ENCODE measurements at regions not wholly inside any gene's neighbourhood (a gene's known extent, or its start where the extent isn't known, plus 50 kb on each side); places are given as distances from the start of the nearest gene placed in this dataset.

GRCh38 chr5:173434270-173434669, 106.1 kb upstream of the STC2 start:
- Histone ChIP-seq H4K8ac (ENCODE audit: low read depth, low read length) (no peak overlapping the region), H3K18ac (ENCODE audit: low read length) (no peak overlapping the region), H2BK12ac (ENCODE audit: low read length) (no peak overlapping the region), H2BK5ac (ENCODE audit: low read depth, low read length, poor library complexity) (no peak overlapping the region), H3K4ac (ENCODE audit: low read depth, low read length) (no peak overlapping the region), H3K14ac (ENCODE audit: low read length) (no peak overlapping the region), H3K4me3 (ENCODE audit: low read depth, low read length) (no peak overlapping the region), H2AK5ac (ENCODE audit: low read length) (no peak overlapping the region), H3K23ac (ENCODE audit: low read length) (no peak overlapping the region), H3K36me3 (ENCODE audit: control insufficient read depth in 1 of 2, insufficient read depth in 2 of 2, low read length in 2 of 2) (no peaks in the 10 kb centered on the region), H2BK120ac (ENCODE audit: insufficient read depth, low read length, poor library complexity) (no peak overlapping the region), H3K79me1 (ENCODE audit: low read length) (no peaks in the 10 kb centered on the region), H3K79me2 (ENCODE audit: control insufficient read depth, insufficient read depth, low read length, poor library complexity) (no peaks in the 10 kb centered on the region), H3K4me2 (ENCODE audit: low read length) (no peak overlapping the region), H3K9ac (ENCODE audit: low read length) (no peak overlapping the region), H3K4me1 (ENCODE audit: control insufficient read depth in 1 of 2, insufficient read depth in 2 of 2, low read length in 2 of 2) (no peaks in the 10 kb centered on the region), H2AFZ (ENCODE audit: insufficient read depth, low read length, poor library complexity) (no peak overlapping the region), H3K27me3 (ENCODE audit: insufficient read depth, low read length) (no peaks in the 10 kb centered on the region), H4K12ac (ENCODE audit: low read depth, low read length) (no peak overlapping the region), H4K91ac (ENCODE audit: low read depth, low read length) (no peak overlapping the region), H3K9me3 (ENCODE audit: insufficient read depth, low read depth, low read length) (peaks cover 1% of the 10 kb centered on the region), H3K27ac (ENCODE audit: low read depth, low read length) (no peak overlapping the region)
- DNase-seq = no peak
- WGBS (ENCODE audit: extremely low coverage, insufficient coverage, insufficient read length) = no CpG with 5 or more reads among the region's 5 CpGs

- Histone ChIP-seq H3K9ac (ENCODE audit: low read length) (no peak overlapping the region), H3K4me3 (ENCODE audit: low read depth, low read length) (no peak overlapping the region)
- no CpG with 5 or more reads among the region's 2 CpGs for WGBS (ENCODE audit: extremely low coverage, insufficient coverage, insufficient read length)
These were observed 102.2 kb upstream of the STC2 start for GRCh38 chr5:173430394-173430793.

GRCh38 chr5:173429489-173430150, 101.4 kb upstream of the STC2 start:
- H2AK5ac ChIP-seq (ENCODE audit: low read length) = no peak overlapping the region
- no CpG with 5 or more reads among the region's 3 CpGs for WGBS (ENCODE audit: extremely low coverage, insufficient coverage, insufficient read length)

More at GRCh38 chr5:173430394-173430793, 102.2 kb upstream of the STC2 start:
- no peaks in the 10 kb centered on the region for H3K27me3 ChIP-seq (ENCODE audit: insufficient read depth, low read length)
- H3K18ac ChIP-seq (ENCODE audit: low read length) = no peak overlapping the region
- no peaks in the 10 kb centered on the region for H3K79me1 ChIP-seq (ENCODE audit: low read length)
- no peak overlapping the region for H2BK120ac ChIP-seq (ENCODE audit: insufficient read depth, low read length, poor library complexity)
- H2AFZ ChIP-seq (ENCODE audit: insufficient read depth, low read length, poor library complexity) = no peak overlapping the region
- no peak overlapping the region for H3K4me2 ChIP-seq (ENCODE audit: low read length)
- no peaks in the 10 kb centered on the region for H3K4me1 ChIP-seq (ENCODE audit: control insufficient read depth in 1 of 2, insufficient read depth in 2 of 2, low read length in 2 of 2)
- H2BK5ac ChIP-seq (ENCODE audit: low read depth, low read length, poor library complexity) = no peak overlapping the region
- H3K27ac ChIP-seq (ENCODE audit: low read depth, low read length) = no peak overlapping the region
- H3K79me2 ChIP-seq (ENCODE audit: control insufficient read depth, insufficient read depth, low read length, poor library complexity) = no peaks in the 10 kb centered on the region
- no peak overlapping the region for H3K14ac ChIP-seq (ENCODE audit: low read length)
- H4K91ac ChIP-seq (ENCODE audit: low read depth, low read length) = no peak overlapping the region
- no peak overlapping the region for H3K23ac ChIP-seq (ENCODE audit: low read length)
- peaks cover 1% of the 10 kb centered on the region for H3K9me3 ChIP-seq (ENCODE audit: insufficient read depth, low read depth, low read length)
- H3K36me3 ChIP-seq (ENCODE audit: control insufficient read depth in 1 of 2, insufficient read depth in 2 of 2, low read length in 2 of 2) = no peaks in the 10 kb centered on the region
- no peak overlapping the region for H4K12ac ChIP-seq (ENCODE audit: low read depth, low read length)
- no peak overlapping the region for H4K8ac ChIP-seq (ENCODE audit: low read depth, low read length)
- H2BK12ac ChIP-seq (ENCODE audit: low read length) = no peak overlapping the region
- no peak for DNase-seq
- H2AK5ac ChIP-seq (ENCODE audit: low read length) = no peak overlapping the region
- H3K4ac ChIP-seq (ENCODE audit: low read depth, low read length) = no peak overlapping the region

GRCh38 chr5:173423452-173424117, 95.4 kb upstream of the STC2 start:
- no peak overlapping the region for H3K18ac ChIP-seq (ENCODE audit: low read length)
- no peaks in the 10 kb centered on the region for H3K27me3 ChIP-seq (ENCODE audit: insufficient read depth, low read length)
- H3K4me2 ChIP-seq (ENCODE audit: low read length) = no peak overlapping the region
- no peak overlapping the region for H3K4ac ChIP-seq (ENCODE audit: low read depth, low read length)
- H3K9me3 ChIP-seq (ENCODE audit: insufficient read depth, low read depth, low read length) = peaks cover 12% of the 10 kb centered on the region
- DNase-seq = no peak
- H3K14ac ChIP-seq (ENCODE audit: low read length) = no peak overlapping the region
- H3K9ac ChIP-seq (ENCODE audit: low read length) = no peak overlapping the region
- H2AK5ac ChIP-seq (ENCODE audit: low read length) = no peak overlapping the region
- no peak overlapping the region for H3K4me3 ChIP-seq (ENCODE audit: low read depth, low read length)
- no peak overlapping the region for H3K23ac ChIP-seq (ENCODE audit: low read length)
- H3K36me3 ChIP-seq (ENCODE audit: control insufficient read depth in 1 of 2, insufficient read depth in 2 of 2, low read length in 2 of 2) = no peaks in the 10 kb centered on the region
- no peaks in the 10 kb centered on the region for H3K4me1 ChIP-seq (ENCODE audit: control insufficient read depth in 1 of 2, insufficient read depth in 2 of 2, low read length in 2 of 2)
- no peak overlapping the region for H2BK120ac ChIP-seq (ENCODE audit: insufficient read depth, low read length, poor library complexity)
- H2BK5ac ChIP-seq (ENCODE audit: low read depth, low read length, poor library complexity) = no peak overlapping the region
- no peak overlapping the region for H2AFZ ChIP-seq (ENCODE audit: insufficient read depth, low read length, poor library complexity)
- H2BK12ac ChIP-seq (ENCODE audit: low read length) = no peak overlapping the region
- H4K8ac ChIP-seq (ENCODE audit: low read depth, low read length) = no peak overlapping the region
- no peak overlapping the region for H4K91ac ChIP-seq (ENCODE audit: low read depth, low read length)
- H3K79me1 ChIP-seq (ENCODE audit: low read length) = no peaks in the 10 kb centered on the region
- no peak overlapping the region for H3K27ac ChIP-seq (ENCODE audit: low read depth, low read length)
- WGBS (ENCODE audit: extremely low coverage, insufficient coverage, insufficient read length) = no CpG with 5 or more reads among the region's 7 CpGs
- H3K79me2 ChIP-seq (ENCODE audit: control insufficient read depth, insufficient read depth, low read length, poor library complexity) = no peaks in the 10 kb centered on the region
- H4K12ac ChIP-seq (ENCODE audit: low read depth, low read length) = no peak overlapping the region

More at GRCh38 chr5:173429489-173430150, 101.4 kb upstream of the STC2 start:
- H3K79me2 ChIP-seq (ENCODE audit: control insufficient read depth, insufficient read depth, low read length, poor library complexity) = no peaks in the 10 kb centered on the region
- H3K23ac ChIP-seq (ENCODE audit: low read length) = no peak overlapping the region
- no peak overlapping the region for H2BK5ac ChIP-seq (ENCODE audit: low read depth, low read length, poor library complexity)
- no peak overlapping the region for H3K14ac ChIP-seq (ENCODE audit: low read length)
- H3K18ac ChIP-seq (ENCODE audit: low read length) = no peak overlapping the region
- H2AFZ ChIP-seq (ENCODE audit: insufficient read depth, low read length, poor library complexity) = no peak overlapping the region
- H3K4me2 ChIP-seq (ENCODE audit: low read length) = no peak overlapping the region
- H3K9me3 ChIP-seq (ENCODE audit: insufficient read depth, low read depth, low read length) = no peaks in the 10 kb centered on the region
- no peaks in the 10 kb centered on the region for H3K4me1 ChIP-seq (ENCODE audit: control insufficient read depth in 1 of 2, insufficient read depth in 2 of 2, low read length in 2 of 2)
- no peak overlapping the region for H4K8ac ChIP-seq (ENCODE audit: low read depth, low read length)
- no peak overlapping the region for H4K12ac ChIP-seq (ENCODE audit: low read depth, low read length)
- no peak overlapping the region for H2BK120ac ChIP-seq (ENCODE audit: insufficient read depth, low read length, poor library complexity)
- no peaks in the 10 kb centered on the region for H3K36me3 ChIP-seq (ENCODE audit: control insufficient read depth in 1 of 2, insufficient read depth in 2 of 2, low read length in 2 of 2)
- H3K4me3 ChIP-seq (ENCODE audit: low read depth, low read length) = no peak overlapping the region
- no peak overlapping the region for H3K9ac ChIP-seq (ENCODE audit: low read length)
- no peak overlapping the region for H3K27ac ChIP-seq (ENCODE audit: low read depth, low read length)
- no peak overlapping the region for H3K4ac ChIP-seq (ENCODE audit: low read depth, low read length)
- no peak overlapping the region for H4K91ac ChIP-seq (ENCODE audit: low read depth, low read length)
- no peak overlapping the region for H2BK12ac ChIP-seq (ENCODE audit: low read length)
- no peaks in the 10 kb centered on the region for H3K79me1 ChIP-seq (ENCODE audit: low read length)
- no peak for DNase-seq
- H3K27me3 ChIP-seq (ENCODE audit: insufficient read depth, low read length) = no peaks in the 10 kb centered on the region
